ENCODE measurements at regions not wholly inside any gene's neighbourhood (a gene's known extent, or its start where the extent isn't known, plus 50 kb on each side); places are given as distances from the start of the nearest gene placed in this dataset.
"Not testable (repeated sequence)": the region's sequence is repeated elsewhere in the genome, so short reads cannot be mapped to it uniquely, and the experiment has no call there.

DNA sequence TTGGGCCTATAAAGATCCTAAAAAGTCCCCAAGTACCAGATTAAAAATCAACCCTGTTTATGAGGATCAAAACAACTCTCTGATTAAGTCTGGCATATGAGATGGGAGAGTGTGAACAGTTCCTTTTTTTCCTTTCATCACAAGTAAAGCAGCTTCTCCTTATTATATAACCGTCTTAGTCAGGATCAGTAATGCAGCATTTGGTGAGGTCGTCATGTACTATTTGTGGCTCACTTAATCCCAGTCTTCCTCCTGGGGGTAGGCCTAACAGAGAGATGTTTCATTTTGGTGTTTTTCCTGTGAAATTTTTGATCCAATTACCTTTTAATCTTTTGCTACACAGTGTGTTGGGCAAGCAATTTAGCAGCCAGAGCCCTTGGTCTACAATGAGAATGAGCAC lies 333.1 kb upstream of the KCNMB2 start:
- no peak for DNase-seq

DNA sequence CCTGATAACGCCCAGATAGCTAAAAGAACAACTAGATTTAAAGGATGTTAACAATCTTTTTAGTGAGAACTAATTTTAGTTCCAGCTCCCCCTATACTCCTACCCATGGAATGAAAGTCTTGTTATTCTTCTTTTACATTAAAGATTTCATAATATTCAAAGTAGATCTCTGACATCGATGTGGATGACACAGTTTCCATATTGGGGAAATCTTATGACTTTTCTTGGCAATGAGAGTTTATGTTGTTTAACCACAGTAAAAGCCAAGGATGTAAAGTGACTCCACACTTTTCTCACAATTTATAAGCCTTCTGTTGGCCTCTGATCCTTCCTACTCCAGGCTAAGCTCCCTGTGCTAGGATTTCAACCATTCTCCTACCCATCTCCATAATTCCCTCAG lies 332.6 kb upstream of the KCNMB2 start:
- DNase-seq, result no peak

DNA sequence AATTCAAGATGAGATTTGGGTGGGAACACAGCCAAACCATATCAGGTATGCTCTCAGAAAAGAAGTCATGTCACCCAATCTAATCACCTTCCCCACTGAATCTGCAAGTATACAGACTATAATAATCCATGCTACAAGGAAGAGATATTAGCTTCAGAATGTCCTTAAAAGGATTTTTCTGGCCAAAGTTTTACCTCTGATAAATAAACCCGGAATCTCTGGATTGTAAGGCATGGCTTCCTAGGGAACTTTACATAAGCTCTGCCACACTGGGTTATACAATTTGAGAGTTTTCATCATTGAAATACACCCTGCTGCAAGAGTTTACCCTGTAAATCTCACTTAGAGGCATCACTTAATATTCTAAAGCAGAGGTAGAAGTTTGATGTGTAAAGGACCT lies 330.5 kb upstream of the KCNMB2 start:
- no peak for DNase-seq

DNA sequence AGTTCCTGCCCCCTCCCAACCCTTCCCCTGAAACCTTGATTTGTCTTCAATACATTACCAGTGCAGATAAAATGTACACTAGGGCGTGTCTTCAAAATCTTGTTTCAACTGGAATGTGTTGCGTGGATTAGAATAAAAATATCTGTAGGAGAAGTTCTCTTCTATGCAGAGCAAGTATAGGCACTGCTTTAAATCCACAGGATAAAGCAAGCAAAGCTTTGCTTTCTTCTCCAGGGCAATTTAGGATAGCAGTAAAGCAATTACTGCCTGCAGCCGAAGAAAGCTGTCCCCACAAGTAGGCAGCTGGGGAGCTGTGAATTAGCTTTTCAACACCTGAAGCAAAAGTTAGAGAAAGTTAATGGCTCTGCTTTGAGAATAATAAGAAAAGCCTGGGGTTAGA lies 329.7 kb upstream of the KCNMB2 start:
- DNase-seq, result no peak

DNA sequence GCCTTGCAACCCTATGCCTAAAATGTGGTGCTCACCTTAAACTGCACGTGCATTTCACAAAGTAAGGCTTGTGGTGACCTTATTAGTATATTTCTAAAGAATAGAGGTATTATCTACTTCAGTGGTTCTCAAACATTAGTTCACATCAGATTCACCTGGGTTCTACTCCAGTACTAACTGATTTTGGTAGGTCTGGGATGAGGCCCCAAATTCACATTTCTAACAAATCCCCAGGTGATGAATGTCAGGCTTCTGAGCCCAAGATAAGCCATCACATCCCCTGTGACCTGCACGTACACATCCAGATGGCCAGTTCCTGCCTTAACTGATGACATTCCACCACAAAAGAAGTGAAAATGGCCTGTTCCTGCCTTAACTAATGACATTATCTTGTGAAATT lies 329.1 kb upstream of the KCNMB2 start:
- DNase-seq, result not testable (repeated sequence)

DNA sequence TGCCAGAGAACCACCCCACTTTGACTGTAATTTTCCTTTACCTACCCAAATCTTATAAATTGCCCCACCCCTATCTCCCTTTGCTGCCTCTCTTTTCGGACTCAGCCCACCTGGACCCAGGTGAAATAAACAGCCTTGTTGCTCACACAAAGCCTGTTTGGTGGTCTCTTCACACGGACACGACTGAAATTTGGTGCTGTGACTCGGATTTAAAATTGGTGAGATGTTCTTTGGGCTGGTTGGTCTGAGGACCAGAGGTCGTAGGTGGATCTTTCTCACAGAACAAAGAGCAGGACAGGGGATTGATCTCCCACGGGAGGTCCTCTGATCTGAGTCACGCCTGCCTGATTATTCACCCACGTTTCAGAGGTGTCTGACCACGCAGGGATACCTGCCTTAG lies 328.6 kb upstream of the KCNMB2 start:
- DNase-seq, result not testable (repeated sequence)

DNA sequence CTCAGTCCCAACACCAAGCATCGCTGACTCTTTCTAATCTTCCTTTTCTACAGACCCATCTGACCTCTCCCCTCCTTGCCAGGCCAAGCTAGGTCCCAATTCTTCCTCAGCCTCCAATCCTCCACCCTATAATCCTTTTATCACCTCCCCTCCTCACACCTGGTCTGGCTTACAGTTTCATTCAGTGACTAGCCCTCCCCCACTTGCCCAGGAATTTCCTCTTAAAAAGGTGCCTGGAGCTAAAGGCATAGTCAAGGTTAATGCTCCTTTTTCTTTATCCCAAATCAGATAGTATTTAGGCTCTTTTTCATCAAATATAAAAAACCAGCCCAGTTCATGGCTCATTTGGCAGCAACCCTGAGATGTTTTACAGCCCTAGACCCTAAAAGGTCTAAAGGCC lies 327.1 kb upstream of the KCNMB2 start:
- not testable (repeated sequence) for DNase-seq

DNA sequence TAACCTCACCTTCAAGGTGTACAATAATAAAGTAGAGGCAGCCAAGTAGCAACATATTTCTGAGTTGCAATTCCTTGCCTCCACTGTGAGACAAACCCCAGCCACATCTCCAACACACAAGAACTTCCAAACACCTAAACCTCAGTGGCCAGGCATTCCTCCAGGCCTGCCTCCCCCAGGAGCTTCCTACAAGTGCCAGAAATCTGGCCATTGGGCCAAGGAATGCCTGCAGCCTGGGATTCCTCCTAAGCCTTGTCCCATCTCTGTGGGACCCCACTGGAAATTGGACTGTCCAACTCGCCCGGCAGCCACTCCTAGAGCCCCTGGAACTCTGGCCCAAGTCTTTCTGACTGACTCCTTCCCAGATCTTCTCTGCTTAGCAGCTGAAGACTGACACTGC lies 326.6 kb upstream of the KCNMB2 start:
- not testable (repeated sequence) for DNase-seq

DNA sequence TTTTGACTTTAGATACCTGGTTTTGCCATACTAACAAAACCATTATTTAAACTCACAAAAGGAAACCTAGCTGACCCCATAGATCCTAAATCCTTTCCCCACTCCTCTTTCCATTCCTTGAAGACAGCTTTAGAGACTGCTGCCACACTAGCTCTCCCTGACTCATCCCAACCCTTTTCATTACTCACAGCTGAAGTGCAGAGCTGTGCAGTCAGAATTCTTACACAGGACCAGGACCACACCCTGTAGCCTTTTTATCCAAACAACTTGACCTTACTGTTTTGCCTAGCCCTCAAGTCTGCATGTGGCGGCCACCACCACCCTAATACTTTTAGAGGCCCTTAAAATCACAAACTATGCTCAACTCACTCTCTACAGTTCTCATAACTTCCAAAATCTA lies 325.1 kb upstream of the KCNMB2 start:
- DNase-seq, result not testable (repeated sequence)

DNA sequence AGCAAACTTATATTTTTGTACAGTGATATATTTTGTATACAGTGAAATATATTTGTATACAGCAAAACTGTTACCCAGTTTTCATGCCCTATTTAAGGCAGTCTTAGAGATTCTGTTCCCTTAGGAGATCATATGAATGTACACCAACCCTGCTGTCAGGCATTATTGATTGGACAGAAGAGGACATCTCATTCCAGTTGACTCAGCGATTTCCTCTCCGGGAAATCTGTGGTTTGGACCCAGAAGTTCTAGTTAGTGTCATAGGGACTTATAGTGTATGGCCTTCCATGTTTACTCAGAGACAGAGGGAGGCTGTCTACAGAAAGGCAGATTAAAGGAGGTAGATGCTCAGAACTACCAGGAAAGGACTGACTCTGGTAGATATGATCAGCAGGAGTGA lies 318.8 kb upstream of the KCNMB2 start:
- DNase-seq, result no peak

DNA sequence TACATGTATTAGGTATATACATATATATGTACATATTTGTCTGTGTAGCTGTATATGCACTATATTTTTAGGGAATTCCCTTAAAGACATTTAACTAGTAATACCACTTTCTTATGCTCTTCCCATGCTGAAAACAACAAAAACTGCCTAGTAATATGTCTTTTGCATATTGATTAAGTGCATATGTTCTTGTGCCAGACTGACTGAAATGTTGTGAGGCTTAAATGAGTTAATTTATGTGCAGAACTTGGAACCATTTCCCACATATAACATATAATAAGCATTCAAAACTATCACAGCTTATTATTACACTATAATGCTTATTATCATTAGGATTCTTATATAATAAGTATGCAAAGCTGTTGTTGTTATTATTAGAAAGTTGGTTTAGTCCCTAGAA lies 318.0 kb upstream of the KCNMB2 start:
- DNase-seq, result no peak

DNA sequence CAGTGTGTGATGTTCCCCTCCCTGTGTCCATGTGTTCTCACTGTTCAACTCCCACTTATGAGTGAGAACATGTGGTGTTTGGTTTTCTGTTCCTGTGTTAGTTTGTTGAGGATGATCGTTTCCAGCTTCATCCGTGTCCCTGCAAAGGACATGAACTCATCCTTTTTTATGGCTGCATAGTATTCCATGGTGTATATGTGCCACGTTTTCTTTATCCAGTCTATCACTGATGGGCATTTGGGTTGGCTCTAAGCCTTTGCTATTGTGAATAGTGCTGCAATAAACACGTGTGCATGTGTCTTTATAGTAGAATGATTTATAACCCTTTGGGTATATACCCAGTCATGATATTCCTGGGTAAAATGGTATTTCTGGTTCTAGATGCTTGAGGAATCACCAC lies 316.6 kb upstream of the KCNMB2 start:
- not testable (repeated sequence) for DNase-seq

DNA sequence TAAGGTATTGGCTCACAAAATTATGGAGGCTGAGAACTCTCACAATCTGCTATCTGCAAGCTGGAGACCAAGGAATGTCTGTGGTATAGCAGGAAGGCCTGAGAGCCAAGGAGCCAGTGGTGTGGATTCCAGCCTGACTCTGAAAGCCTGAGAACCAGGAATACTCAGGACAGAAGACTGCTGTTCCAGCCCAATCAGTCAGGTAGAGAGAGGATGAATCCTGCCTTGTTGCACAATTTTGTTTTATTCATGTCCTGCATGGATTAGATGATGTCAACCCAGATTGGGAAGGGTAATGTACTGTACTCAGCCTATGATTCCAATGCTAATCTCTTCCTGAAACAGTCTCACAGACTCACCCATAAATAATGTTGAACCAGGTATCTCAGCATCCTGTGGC lies 312.4 kb upstream of the KCNMB2 start:
- DNase-seq, result no peak

DNA sequence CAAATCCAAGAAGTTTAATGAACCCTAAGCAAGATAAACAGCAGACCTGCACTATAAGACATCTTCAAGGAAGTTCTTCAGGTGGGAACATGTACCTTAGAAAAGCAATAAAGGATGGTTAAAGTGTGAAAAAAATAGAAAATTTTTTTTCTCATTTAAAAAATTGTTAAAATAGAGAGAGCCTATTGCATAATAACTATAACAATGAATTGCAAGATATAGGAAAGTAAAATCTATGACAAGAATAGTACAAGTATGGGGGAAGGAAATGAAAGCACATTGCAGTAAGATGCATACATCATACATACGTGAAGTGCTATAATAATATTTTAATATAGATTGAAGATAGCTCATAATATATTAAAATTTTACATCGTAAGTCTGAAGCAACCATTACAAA lies 310.1 kb upstream of the KCNMB2 start:
- no peak for DNase-seq

DNA sequence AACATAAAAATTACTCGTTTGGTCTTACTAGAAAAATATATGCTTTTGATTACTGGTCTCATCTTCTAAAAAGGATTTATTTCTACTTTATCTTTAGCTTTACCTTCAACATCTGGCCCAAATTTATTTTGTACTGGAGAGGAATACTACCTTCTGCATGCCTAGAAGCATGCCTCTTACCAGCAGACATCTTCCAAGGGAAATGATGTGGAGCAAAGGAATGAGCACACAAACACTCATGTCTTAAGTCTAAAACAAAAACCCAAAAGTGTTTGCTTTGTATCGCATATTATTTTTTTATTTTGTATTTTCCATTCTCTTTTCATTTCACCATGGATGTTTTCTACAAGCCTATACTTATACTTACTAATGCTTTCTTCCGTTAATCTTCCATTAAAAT lies 304.6 kb upstream of the KCNMB2 start:
- DNase-seq, result no peak

DNA sequence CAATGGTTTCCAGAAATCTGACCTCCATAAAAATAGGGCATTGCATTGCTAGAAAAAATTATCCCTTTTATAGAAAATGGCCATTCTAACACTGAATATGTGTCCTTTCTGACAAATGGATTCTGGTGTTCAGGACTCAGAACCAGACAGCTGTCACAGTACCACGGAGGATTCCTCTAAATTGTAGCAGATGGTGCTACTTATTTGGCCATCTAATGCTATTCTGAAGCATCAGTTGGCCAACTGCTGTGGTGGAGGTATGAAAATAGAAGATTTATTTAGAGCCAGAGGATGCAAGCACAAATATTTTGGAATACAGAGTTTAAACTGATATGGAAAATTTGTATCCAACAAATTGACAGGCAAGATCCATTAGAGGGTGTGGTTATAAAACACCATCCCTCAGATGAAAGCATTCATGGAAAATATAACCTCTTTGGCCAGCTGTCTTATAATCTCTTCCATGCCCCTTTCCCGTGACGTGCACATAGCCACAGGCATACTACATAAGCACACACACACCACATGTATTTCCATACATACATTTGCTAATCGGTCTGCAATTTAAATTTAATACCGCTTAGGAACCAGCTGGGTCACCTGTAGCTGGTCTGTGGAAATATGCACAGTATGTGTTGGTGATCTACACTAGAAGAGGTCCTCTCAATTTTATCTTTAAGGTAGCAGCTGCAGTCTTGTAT lies 302.7 kb upstream of the KCNMB2 start:
- no peak for DNase-seq

DNA sequence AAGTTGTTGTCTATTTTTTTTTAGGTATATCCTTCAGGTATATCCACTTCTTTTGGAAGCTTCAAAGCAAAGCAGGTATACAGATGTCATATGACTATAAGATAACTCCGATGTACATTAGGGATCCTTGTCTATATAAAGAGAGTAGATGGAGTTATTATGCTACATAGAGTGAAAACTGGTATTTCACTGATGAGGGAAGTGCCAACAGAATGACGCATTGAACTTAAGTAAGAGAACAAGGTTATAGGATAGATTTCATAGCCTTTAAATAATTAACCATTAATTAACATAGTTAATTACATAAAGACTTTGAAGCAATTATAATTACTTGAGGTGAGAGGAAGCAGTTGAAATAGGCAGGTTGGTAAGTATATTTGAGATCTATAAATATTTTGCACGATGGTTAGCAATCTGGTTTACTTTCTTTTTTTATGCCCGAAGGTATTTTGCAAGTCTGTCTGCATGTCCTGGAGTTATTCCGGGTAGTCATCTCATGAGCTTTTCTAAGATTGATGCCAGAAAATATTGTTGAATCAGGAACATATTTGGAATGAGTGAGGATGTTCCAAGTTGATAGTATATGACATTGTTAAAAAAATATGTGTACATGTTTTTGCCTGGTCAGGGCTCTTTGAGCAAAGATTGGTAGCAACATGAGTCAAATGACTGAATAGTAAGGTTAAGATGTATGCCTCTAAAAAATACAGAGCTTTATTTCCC lies 299.5 kb upstream of the KCNMB2 start:
- DNase-seq, result no peak

DNA sequence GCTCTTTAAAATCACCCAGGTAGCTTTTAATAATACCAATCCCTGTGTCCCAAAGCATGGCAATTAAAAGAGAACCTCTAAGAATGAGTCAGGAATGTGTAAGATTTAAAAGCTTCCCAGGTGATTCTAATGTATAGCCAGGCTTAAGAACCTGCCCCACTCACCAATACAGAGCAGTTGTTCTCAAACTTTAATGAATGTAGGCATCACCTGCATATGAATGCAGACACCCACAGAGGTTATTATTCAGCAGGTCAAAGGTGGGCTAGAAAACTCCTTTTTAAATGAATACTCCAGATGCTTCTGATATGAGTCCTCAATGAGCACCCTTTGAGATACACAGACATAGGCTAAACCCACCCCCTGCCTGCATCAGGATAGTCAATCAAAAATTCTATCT lies 298.1 kb upstream of the KCNMB2 start:
- DNase-seq, result no peak

DNA sequence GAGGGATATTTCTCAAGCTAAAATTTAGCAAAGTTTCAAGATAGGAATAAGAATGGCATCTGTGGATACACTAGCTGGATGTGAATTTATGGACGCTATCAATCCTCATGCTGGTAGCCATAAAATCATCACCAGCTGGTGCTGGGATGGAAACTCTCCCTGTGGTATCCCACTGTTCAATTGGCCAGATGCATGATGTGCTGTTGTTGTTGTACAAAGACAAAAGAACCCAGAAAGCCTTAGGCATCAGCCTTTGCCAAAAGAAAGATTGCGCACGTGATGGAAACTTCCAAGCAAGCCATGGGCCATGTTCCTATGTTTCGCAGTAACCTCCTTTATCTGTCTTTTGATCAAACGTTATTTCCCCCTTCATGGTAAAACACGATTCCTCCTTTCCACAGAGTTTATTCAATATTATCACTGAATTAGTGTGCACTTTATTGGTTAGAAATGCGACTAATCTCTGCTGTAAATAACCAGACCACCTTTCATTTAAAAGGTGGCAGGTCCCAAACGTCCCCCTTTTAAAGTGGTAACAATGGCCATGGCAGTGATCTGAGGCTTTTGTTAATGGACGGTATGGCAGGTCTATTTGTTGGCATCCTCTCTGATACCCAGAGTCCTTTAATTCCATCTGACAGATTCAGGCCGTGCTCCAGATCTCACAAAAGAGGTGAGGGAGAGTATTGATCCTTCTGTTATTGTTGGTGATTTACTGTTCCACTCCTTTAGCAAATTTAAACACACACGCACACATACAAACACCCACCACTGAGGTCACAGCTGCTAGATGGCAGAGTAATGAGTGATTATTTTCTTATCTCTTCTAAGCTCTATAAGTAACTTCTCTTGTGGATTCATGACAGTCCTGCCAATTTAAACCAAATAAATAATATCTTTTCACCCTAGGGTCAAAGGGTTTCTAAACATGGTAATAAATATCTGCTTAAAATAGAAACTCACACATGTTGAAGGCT lies 291.2 kb upstream of the KCNMB2 start:
- DNase-seq, result peak; percentile 16

DNA sequence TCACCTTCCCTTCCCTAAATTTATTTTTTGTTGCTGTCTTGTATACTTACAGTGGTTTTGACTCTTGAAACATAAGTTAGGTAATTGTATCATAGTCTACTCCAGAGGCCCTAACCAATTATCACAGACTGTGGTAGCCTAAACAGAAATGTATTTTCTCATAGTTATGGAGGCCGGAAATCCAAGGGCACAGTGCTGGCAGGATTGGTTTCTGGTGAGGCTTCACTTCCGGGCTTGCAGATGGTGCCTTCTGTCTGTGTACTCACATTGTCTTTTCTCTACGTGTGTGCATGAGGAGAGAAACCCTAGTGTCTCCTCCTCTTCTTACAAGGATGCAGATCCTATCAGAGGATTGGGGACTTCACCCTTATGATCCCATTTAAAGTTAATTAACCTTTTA lies 290.2 kb upstream of the KCNMB2 start:
- DNase-seq, result no peak

DNA sequence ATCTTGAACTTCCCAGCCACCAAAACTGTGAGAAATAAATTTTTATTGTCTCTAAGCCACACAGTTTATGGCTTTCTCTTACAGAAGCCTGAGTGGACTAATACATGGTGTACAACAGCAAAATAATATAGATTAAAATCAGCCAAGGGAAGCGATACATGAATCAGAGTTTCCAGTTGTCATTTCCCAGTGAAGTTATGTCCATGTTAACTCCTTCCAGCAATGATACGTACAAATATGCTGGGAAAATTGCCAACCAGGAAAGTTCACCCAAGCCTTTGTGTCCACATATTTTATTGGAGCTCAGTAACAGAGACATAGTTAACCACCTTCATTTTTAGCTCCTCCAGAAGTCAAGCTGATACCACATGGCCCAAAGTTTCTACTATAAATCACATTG lies 280.9 kb upstream of the KCNMB2 start:
- no peak for DNase-seq

DNA sequence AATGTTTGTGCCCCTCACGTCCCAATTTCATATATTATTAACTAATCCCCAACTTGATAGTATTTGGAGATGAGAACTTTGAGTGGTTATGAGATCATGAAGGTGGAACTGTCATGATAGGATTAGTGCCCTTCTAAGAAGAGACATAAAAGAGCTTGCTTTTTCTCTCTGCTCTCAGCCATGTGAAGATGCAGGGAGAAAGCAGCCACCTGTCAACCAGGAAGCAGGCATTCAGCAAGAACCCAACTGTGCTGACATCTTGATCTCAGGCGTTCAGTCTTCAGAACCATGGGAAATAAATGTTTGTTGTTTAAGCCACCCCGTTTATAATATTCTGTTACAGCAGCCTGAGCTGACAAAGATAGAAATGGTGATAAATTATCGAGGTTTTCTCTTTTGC lies 278.7 kb upstream of the KCNMB2 start:
- DNase-seq, result no peak

DNA sequence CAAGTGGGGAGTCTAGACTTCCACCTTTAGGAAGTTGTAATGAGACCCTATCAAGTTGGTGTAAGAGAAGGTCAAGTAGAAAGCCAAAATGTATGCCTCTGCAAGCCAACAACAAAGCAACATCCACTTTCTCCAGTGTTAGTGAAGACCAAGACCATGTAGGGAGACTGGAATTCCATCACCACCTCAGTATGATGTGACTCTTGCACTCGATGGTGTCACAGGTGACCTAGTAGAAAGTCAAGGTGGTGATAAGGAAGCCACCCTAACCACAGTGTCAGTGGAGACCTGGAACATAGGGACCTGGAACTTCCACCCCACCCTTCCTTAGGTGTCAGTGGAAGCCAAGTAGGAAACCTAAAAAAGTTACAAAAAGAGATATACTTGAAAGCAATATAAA lies 278.1 kb upstream of the KCNMB2 start:
- DNase-seq, result no peak

DNA sequence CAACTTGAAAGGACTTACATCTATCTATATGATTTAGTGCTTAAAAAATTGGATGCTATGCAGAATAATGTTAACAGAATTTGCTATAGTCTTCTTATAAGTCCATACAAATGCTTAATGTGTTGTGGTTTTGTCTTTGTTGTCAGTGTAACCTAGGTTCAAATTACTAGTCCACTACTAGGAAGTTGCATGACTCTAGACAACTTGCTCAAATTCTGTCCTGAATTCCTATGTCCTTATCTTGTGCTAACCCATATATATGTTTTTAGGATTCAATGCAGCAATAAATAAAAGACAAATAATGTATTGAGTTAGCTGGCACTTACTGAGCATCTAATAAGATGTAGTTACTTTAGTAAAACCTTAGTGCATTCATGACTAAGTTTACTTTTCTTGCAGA lies 276.5 kb upstream of the KCNMB2 start:
- no peak for DNase-seq
